Stimulated activated CD4-positive, alpha-beta T cell treated with anti-CD3 and anti-CD28 coated beads, Interleukin-2, amount 100 ng/mL, for 24 hours (primary cell): ENCODE measurements at regions not wholly inside any gene's neighbourhood (a gene's known extent, or its start where the extent isn't known, plus 50 kb on each side); places are given as distances from the start of the nearest gene placed in this dataset.
A peak's percentile ranks its signal among the peaks of the same experiment; 100 is the strongest.
"Not testable (repeated sequence)": the region's sequence is repeated elsewhere in the genome, so short reads cannot be mapped to it uniquely, and the experiment has no call there.

ENCODE experiments used
- DNase-seq, 2 donors: peaks; one replicate each; pipeline ENCODE4 v3.0.0-alpha.2; 2020

GRCh38 chr1:199058281-199058680, 419.4 kb downstream of the PTPRC start:
- DNase-seq, result no peak

DNA sequence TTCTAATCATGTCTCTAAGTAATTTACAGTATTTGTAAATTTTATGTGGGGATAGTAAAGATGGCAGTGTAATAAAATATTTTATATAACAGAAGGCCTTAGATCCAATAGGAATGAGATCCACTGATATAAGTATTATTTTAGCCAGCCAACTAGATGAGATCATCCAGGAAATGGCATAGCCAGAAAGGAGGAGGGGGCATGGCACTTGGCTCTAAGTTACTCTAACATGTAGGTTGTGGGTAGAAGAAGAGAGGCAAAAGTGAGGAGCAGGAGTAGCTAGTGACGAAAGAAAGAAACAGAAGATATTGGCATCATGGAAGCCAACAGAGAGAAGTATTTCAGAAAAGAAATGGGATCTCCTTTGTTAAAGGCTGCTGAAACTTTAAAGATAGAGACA, 426.1 kb downstream of the PTPRC start:
- DNase-seq, result no peak

DNA sequence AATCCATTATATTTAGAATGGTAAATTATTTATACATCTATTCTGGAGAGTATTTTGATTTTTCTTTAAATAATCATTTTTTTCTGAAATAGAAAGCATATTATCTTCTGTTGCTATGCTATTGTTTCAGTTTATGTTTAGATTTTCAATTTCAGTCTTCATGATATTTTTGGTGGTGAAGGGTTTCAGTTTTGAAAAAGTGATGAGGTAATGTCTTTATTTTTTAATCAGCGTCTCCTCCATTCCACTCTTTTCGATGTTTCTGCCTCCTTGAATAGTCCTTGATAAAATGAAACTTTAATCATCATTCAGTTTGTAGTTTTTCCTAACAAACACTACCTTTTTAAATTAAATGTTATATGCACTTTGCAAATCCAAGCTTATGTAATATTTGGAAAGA, 428.6 kb downstream of the PTPRC start:
- DNase-seq, result no peak

- DNase-seq, result no peak
Observed at GRCh38 chr1:199071080-199071479, 432.2 kb downstream of the PTPRC start.

GRCh38 chr1:199073166-199073565, 434.3 kb downstream of the PTPRC start:
- no peak for DNase-seq

DNA sequence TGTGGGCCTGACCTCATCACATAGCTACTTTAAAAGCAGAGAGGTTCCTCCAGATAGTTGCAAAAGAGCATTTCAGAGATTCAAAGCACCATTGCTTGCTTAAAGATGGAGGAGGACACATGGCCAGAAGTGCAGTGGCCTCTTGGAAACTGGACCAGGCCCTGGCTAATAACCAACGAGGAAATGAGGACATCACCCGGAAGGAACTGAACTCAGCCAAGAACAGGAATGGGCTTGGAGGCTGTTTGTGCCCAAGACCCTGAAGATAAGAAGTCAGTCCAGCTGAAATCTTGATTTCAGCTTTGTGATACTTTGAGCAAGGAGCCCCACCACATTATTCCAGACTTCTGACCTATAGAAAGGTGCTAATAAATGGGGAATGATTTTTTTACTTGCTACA, 437.0 kb downstream of the PTPRC start:
- no peak for DNase-seq

GRCh38 chr1:199079994-199080393, 441.2 kb downstream of the PTPRC start:
- no peak for DNase-seq

DNA sequence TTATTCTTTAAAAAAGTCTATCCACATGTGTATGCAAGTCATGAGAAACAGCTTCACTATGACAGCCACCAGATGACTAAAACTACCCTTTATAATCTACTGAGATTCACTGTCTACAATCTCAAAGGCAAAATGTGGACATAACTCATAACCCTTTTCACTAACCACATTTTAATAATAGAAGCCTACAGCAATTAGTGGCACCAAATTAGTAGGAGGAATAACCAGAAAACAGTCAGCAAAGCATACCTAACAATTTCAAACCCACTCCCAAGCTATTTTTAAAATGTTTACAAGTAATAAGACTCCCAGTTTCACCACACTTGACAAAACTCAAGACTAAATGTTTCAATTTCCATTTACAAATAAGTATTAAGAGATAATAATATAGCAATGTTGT, 442.9 kb downstream of the PTPRC start:
- no peak for DNase-seq

- DNase-seq, result no peak
Observed at GRCh38 chr1:199082778-199083389, 444.0 kb downstream of the PTPRC start.

DNA sequence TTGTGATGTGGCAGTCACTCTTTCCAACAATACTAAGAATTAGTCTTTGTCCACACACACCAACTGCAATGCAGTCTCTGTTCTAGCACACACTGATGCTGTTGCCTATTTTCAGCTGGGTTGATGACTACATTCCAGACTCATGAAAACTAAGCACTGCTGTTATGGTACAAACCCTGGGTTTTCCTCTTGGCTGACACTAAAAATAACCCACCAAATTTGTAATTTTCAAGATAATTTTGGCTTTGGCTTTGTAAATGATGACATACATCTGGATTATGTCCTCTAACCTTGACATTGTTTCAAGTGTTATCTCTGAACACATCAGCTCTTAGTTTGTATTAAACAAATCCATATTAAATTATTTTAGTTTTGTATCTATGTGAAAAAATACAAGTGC, 444.8 kb downstream of the PTPRC start:
- no peak for DNase-seq

DNA sequence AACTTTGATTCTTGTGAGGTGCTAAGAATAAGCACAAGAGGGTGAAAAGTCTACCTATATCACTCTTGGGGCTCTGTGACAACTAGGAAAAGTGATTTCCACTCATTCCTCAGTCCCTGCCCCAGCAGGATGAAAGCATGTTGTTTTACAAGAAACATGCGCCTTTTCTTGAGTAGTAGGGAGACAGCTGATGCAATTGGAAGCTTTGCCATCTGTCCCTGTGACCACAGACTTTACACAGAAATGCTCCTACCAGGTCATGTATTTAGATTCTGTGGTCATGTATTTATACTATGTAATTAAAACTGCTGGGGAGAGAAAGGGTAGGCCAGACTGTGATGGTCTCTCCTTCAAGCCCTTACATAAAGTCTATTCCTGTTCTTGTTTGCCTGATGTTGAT, 445.5 kb downstream of the PTPRC start:
- DNase-seq, result no peak

GRCh38 chr1:199085903-199086302, 447.1 kb downstream of the PTPRC start:
- no peak for DNase-seq

DNA sequence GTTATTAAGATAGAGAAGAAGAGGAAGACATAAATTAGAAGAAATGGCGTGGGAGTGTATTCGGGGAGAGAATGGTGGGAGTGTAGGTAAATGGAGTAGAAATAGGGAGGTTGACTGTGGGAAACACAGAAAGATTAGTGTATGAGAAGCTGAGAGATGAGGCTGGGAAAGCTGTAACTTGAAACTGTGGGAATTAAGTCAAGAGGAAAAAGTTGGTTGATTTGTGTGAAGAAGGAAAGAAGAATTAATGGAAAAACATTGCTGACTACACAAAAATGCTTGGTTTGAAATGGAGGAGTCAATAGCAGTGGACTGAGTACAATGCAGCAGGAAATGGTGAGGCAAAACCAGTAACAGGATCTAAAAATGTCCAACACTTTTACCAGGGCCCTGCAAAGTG, 448.3 kb downstream of the PTPRC start:
- no peak for DNase-seq

DNA sequence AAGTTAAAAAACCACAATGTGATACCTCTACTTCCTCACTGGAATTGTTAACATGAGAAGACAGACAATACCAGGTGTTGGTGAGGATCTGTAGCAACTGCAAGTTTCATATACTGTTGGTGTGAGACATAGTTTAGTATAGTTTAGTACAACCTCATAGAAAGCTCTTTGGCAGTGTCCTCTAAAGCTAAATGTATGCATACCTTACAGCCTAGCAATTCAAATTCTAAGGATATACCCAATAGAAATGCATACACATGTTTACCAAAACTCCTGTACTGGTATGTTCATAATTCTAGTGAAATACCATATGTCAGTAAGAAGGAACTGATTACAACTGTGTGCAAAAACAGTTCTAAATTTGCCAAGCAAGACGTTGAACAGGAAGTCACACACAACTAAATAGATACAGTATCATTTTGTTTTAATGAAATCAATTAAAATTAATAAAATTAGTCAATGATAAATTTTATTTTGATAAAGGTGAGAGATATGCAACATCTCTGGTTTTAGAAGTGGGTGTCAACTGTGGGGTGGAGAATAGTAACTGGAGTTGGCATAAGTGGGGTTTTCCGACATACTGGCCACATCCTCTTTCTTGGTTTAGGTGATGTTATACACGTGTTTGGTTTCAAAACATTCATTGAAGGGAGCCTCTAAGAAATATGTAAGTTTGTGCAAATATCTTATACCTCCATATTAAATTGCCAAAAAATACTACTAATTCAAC, 450.7 kb downstream of the PTPRC start:
- no peak for DNase-seq

- DNase-seq, result not testable (repeated sequence)
Observed at GRCh38 chr1:199095628-199096027, 456.8 kb downstream of the PTPRC start.

- no peak for DNase-seq
Observed at GRCh38 chr1:199096591-199096990, 457.8 kb downstream of the PTPRC start.

GRCh38 chr1:199098468-199098867, 459.6 kb downstream of the PTPRC start:
- no peak for DNase-seq

- no peak for DNase-seq
Observed at GRCh38 chr1:199101139-199101538, 462.3 kb downstream of the PTPRC start.

GRCh38 chr1:199101635-199102034, 462.8 kb downstream of the PTPRC start:
- DNase-seq, result no peak

- no peak for DNase-seq
Observed at GRCh38 chr1:199102239-199102638, 463.4 kb downstream of the PTPRC start.

- DNase-seq, result no peak
Observed at GRCh38 chr1:199109160-199109559, 470.3 kb downstream of the PTPRC start.

DNA sequence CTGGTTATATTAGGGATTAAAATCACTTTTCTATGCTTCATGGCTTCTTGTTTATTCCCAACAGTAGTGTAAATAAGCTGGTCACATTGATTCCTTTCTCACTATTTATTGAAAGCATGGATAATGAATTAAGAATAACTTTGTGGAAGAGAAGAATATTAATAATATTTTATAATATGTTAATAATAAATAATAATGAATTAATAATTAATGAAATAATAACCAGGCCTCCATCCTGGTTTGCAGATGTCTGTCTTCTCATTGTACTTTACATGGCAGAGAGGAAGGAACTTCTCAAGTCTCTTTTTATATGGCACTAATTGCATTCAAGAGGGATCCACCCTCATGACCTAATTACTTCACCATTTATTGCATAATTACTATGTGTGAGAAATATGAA, 473.5 kb downstream of the PTPRC start:
- no peak for DNase-seq

GRCh38 chr1:199113265-199113869, 474.5 kb downstream of the PTPRC start:
- DNase-seq, result peak; percentile 71 to 72

GRCh38 chr1:199116488-199116887, 477.6 kb downstream of the PTPRC start:
- DNase-seq, result no peak

- no peak for DNase-seq
Observed at GRCh38 chr1:199121047-199121446, 482.2 kb downstream of the PTPRC start.
